Keratinocyte (primary cell): ENCODE measurements at regions not wholly inside any gene's neighbourhood (a gene's known extent, or its start where the extent isn't known, plus 50 kb on each side); places are given as distances from the start of the nearest gene placed in this dataset.

Experiments used
- DNase-seq: peaks from one replicate; pipeline ENCODE4 v3.0.0-alpha.2; 2011; ENCODE audit warnings: low read depth, missing footprints, low spot score
- FAIRE-seq: peaks from 2 replicates; lab custom pipeline; 2011; peaks lifted over from hg19 to GRCh38; lab: Jason Lieb, UNC
- H2AFZ ChIP-seq: 2 replicates; pipeline ENCODE4 v1.6.0; 2012; ENCODE audit warnings: low read length, control low read depth, inconsistent platforms; ENCODE audit not compliant: control insufficient read depth
- H3K27ac ChIP-seq: 2 replicates; pipeline ENCODE4 v1.5.1; 2011; ENCODE audit warnings: low read length; ENCODE audit not compliant: control insufficient read depth, insufficient read depth
- H3K27me3 ChIP-seq: 3 replicates; pipeline ENCODE4 v1.6.0; 2011; ENCODE audit warnings: low read length; ENCODE audit not compliant: control insufficient read depth, insufficient read depth; ENCODE audit errors: extremely low read depth
- H3K36me3 ChIP-seq, 2 experiments: 2 replicates in 1 of 2; 3 replicates in 1 of 2; pipeline ENCODE4 v1.5.1; 2011; ENCODE audit warnings: low read length in 2 of 2, mild to moderate bottlenecking in 1 of 2; ENCODE audit not compliant: control insufficient read depth in 2 of 2, insufficient read depth in 2 of 2; ENCODE audit errors: extremely low read depth in 1 of 2
- H3K4me1 ChIP-seq: 3 replicates; pipeline ENCODE4 v1.5.1; 2011; ENCODE audit warnings: low read length; ENCODE audit not compliant: control insufficient read depth, insufficient read depth; ENCODE audit errors: extremely low read depth
- H3K4me2 ChIP-seq: 3 replicates; pipeline ENCODE4 v1.6.0; 2011; ENCODE audit warnings: low read depth, low read length; ENCODE audit not compliant: control insufficient read depth, insufficient read depth; ENCODE audit errors: extremely low read depth
- H3K4me3 ChIP-seq, 3 experiments: fragments of 200-600 bp in 1 of 3; sonication (generic) in 1 of 3; 2 replicates in 2 of 3; 3 replicates in 1 of 3; pipeline ENCODE4 v1.5.1; 2011 to 2016; ENCODE audit warnings: low read length in 3 of 3, mild to moderate bottlenecking in 3 of 3, control low read depth in 2 of 3, inconsistent platforms in 1 of 3, low read depth in 1 of 3, mixed read lengths in 1 of 3, mixed run types in 1 of 3, moderate library complexity in 1 of 3; ENCODE audit not compliant: control insufficient read depth in 2 of 3, insufficient read depth in 2 of 3; ENCODE audit errors: extremely low read depth in 1 of 3
- H3K79me2 ChIP-seq: 2 replicates; pipeline ENCODE4 v1.6.0; 2012; ENCODE audit warnings: low read length; ENCODE audit not compliant: control insufficient read depth, insufficient read depth
- H3K9ac ChIP-seq: 3 replicates; pipeline ENCODE4 v1.6.0; 2011; ENCODE audit warnings: low read length; ENCODE audit not compliant: control insufficient read depth, insufficient read depth; ENCODE audit errors: extremely low read depth
- H3K9me1 ChIP-seq: 3 replicates; pipeline ENCODE4 v1.6.0; 2011; ENCODE audit warnings: low read length; ENCODE audit not compliant: control insufficient read depth, insufficient read depth; ENCODE audit errors: extremely low read depth
- H3K9me3 ChIP-seq: 2 replicates; pipeline ENCODE4 v1.5.1; 2012; ENCODE audit warnings: low read depth, low read length; ENCODE audit not compliant: control insufficient read depth
- H4K20me1 ChIP-seq: 3 replicates; pipeline ENCODE4 v1.6.0; 2011; ENCODE audit warnings: low read length; ENCODE audit not compliant: control insufficient read depth, insufficient read depth; ENCODE audit errors: extremely low read depth
- CTCF ChIP-seq, 3 experiments: IDR thresholded peaks in 1 of 3; conservative IDR thresholded peaks in 1 of 3; optimal IDR thresholded peaks in 1 of 3; 2 replicates in 2 of 3; 3 replicates in 1 of 3; pipeline versions ENCODE3 to v1.5.1; 2011; ENCODE audit warnings: low read length in 3 of 3, mild to moderate bottlenecking in 3 of 3, moderate library complexity in 2 of 3, control low read depth in 1 of 3, inconsistent platforms in 1 of 3; ENCODE audit not compliant: insufficient read depth in 2 of 3; ENCODE audit errors: extremely low read depth in 1 of 3
- EZH2 ChIP-seq: IDR thresholded peaks from one replicate; pipeline ENCODE4 v1.6.1; 2012; ENCODE audit warnings: inconsistent platforms, mild to moderate bottlenecking, low read length, moderate library complexity
- dilution Hi-C: fragments of 300-500 bp; cut with MboI; formaldehyde crosslinking; loops from one replicate; pipeline ENCODE4 v1.7.0; 2020; ENCODE audit warnings: low sequenced_read_pairs; ENCODE audit not compliant: extremely low pct_ligation_motif_present

- no peak for FAIRE-seq
- Histone ChIP-seq H3K4me3 (no peak overlapping the region), H2AFZ (no peak overlapping the region), H4K20me1 (no peaks in the 10 kb centered on the region), H3K9me3 (no peaks in the 10 kb centered on the region), H3K27ac (no peak overlapping the region), H3K79me2 (no peaks in the 10 kb centered on the region), H3K4me1 (no peaks in the 10 kb centered on the region), H3K27me3 (no peaks in the 10 kb centered on the region), H3K9ac (no peak overlapping the region), H3K36me3 (no peaks in the 10 kb centered on the region), H3K4me2 (no peak overlapping the region), H3K9me1 (no peaks in the 10 kb centered on the region)
- TF ChIP-seq EZH2 (no peak), CTCF (optimal IDR thresholded peaks at IDR 0.05 in 1 of 3, IDR thresholded peaks at IDR 0.05 in 1 of 3, conservative IDR thresholded peaks at IDR 0.05 in 1 of 3; ENCODE audit: extremely low read depth in 1 of 3, insufficient read depth in 2 of 3, low read length in 3 of 3) (no peak)
- DNase-seq = no peak
- dilution Hi-C loops = no loop called here
Observed at GRCh38 chr12:115528466-115528865, 749.0 kb downstream of the MED13L start.

- Histone ChIP-seq H3K9me3 (no peaks in the 10 kb centered on the region), H3K4me1 (no peaks in the 10 kb centered on the region), H2AFZ (no peak overlapping the region), H3K36me3 (no peaks in the 10 kb centered on the region), H3K79me2 (no peaks in the 10 kb centered on the region), H3K9ac (no peak overlapping the region), H3K4me2 (no peak overlapping the region), H4K20me1 (no peaks in the 10 kb centered on the region), H3K27me3 (no peaks in the 10 kb centered on the region), H3K9me1 (no peaks in the 10 kb centered on the region), H3K27ac (no peak overlapping the region), H3K4me3 (no peak overlapping the region)
- no peak for DNase-seq
- dilution Hi-C loops = no loop called here
- TF ChIP-seq EZH2 (no peak), CTCF (optimal IDR thresholded peaks at IDR 0.05 in 1 of 3, IDR thresholded peaks at IDR 0.05 in 1 of 3, conservative IDR thresholded peaks at IDR 0.05 in 1 of 3; ENCODE audit: extremely low read depth in 1 of 3, insufficient read depth in 2 of 3, low read length in 3 of 3) (no peak)
- FAIRE-seq = no peak
Observed at GRCh38 chr12:115521771-115522409, 755.6 kb downstream of the MED13L start.
